VCaP (cell line): ENCODE measurements at regions not wholly inside any gene's neighbourhood (a gene's known extent, or its start where the extent isn't known, plus 50 kb on each side); places are given as distances from the start of the nearest gene placed in this dataset.

Experiments
- H3K27ac ChIP-seq: fragments of 450-650 bp; 2 replicates; pipeline ENCODE4 v1.5.1; 2017
- TF ChIP-seq, protein P1 (sequence below): fragments of 450-650 bp; conservative IDR thresholded peaks from 2 replicates; pipeline ENCODE4 v1.5.1; 2017; ENCODE audit warnings: mild to moderate bottlenecking, moderate library complexity

DNA sequence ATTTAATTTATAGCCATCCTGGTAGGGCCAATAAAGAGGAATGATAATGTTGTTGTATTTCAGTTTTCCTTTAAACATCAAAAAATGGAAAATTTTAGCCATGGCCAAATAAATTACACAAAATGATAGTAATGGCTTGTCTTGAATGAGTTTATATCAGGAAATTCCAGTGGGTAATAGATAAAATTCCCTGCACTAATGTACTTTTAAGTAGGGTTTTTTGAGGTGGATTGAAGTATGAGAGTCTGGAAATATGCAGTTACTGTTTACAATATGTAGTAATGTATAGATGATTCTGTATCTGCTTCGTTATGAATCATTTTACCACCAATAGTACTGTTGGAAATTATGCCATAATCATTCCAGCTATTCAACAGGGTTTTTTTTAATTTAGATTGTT lies 219.4 kb upstream of the ROBO2 start:
- TF ChIP-seq, protein P1, sequence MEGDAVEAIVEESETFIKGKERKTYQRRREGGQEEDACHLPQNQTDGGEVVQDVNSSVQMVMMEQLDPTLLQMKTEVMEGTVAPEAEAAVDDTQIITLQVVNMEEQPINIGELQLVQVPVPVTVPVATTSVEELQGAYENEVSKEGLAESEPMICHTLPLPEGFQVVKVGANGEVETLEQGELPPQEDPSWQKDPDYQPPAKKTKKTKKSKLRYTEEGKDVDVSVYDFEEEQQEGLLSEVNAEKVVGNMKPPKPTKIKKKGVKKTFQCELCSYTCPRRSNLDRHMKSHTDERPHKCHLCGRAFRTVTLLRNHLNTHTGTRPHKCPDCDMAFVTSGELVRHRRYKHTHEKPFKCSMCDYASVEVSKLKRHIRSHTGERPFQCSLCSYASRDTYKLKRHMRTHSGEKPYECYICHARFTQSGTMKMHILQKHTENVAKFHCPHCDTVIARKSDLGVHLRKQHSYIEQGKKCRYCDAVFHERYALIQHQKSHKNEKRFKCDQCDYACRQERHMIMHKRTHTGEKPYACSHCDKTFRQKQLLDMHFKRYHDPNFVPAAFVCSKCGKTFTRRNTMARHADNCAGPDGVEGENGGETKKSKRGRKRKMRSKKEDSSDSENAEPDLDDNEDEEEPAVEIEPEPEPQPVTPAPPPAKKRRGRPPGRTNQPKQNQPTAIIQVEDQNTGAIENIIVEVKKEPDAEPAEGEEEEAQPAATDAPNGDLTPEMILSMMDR = no peak
- H3K27ac ChIP-seq = no peak overlapping the region

DNA sequence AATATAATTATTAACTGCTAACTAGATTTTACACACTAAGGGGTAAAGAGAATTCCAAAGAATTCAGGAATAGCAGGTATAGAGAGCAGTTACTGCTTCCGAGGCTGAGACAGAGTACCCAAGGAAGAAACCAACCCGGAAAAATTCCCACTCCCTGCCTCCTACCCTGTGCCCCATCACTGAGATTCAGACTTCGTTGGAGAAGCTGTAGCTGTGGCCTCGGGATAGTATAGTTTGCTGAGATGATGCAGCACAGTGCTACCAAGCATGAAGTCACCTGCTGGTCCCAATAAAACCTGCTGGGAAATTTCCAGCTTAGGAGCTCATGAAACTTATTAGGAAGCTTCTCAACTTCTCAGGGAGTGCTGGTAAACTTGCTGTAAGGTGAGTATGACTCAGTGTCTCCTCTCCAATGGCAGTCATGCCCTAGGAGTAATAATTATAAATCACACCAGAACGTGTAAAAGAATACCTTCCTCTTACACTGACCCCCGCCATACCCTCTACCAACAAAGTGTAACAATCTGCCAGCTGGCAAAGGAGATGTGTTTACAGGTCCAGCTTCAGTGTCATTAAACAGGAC lies 215.2 kb upstream of the ROBO2 start:
- TF ChIP-seq, protein P1 = no peak
- no peak overlapping the region for H3K27ac ChIP-seq

DNA sequence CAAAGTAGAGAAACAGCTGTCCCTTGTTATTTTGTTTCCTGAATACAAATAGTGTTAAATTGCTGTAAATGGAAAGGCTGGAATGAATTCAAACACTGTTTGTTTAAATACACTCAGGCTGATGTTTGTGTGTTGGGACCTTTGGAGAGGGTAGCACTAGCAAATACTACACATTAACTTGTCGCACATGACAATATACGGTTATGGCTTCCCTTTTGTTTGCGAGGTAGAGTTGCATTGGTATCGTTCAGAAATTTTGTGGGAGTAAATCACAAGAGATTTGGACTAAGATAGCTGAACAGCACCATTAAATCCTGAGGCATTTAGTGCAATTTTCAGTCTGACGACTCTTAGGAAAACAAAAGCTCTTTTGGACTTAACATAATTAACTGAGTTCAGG lies 213.0 kb upstream of the ROBO2 start:
- TF ChIP-seq, protein P1 = no peak
- no peak overlapping the region for H3K27ac ChIP-seq

DNA sequence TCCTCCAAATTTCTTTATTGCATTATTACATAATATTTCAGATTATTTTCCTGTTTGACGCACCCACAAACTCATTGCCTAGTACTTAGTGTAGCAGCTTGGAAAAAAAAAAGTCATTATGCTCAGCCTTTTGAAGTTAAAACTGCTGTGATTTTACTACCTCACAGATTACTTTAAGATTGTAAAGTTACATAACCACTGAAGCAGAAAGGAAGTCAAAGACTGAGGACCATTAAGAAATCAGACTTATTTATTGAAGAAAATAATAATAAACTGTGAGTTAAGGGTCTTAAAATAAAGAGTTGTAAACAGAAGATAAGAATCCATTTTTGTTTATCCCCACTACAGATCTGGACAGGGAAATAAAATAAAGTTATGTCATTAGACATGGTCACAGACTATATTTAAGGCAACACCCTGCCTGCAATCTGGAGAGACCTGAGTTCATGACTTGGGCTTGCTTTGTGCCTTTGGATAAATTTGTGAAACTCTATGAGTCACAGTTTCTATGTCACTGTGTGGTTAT lies 212.1 kb upstream of the ROBO2 start:
- TF ChIP-seq, protein P1 = no peak
- H3K27ac ChIP-seq = no peak overlapping the region

DNA sequence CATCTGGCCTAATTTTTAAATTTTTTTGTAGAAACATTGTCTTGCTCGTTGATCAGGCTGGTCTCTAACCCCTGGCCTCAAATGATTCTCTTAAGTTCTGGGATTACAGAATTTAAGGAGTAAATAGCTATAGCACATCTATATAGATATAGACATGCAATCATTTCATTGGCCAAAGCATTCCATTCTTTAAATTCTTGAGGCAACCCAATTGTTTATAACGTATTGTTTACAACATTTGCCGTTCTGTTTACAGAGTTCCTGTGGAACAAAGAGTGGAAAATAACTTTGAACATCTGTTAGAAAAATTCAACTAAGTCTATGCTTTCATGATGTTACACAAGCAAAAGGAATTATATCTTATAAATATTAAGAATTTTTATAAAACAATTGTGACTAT lies 205.2 kb upstream of the ROBO2 start:
- H3K27ac ChIP-seq = no peak overlapping the region
- TF ChIP-seq, protein P1 = no peak

DNA sequence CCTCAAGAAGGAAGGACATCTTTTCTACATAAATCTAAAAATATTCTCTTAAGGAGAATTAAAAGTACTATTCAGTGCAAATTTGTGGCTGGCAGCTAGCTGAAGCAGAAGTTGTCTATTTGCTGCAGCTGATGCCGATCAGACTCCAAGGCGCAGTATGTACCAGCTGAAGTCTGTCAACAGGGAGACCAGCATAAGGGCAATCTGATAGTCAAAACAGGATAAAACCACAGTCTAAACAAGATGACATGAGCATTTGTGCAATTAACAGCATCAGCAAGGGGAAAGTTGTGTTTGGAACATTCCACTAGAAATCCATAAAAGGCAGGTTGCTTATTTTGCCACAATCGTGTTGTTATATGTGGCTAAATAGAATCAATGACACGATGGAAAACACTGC lies 198.2 kb upstream of the ROBO2 start:
- TF ChIP-seq, protein P1 = no peak
- H3K27ac ChIP-seq = no peak overlapping the region

DNA sequence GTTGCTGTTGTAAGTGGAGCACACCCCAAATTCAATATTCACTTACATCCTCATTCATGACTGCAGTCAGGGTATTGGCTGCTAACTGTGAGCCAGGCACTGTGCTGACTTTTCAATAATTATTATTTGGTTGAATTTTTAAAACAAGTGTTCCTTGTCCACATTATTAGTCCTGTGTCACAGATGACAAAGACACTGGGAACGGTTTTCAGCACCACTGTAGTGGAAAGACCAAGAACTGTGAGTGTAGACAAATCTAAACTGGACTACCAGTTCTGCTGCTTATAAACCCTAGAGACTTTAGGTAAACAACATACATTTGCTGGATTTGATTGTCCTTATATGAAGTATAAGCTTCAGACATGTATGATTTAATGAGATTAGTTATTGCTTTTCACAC lies 197.7 kb upstream of the ROBO2 start:
- TF ChIP-seq, protein P1 = no peak
- no peak overlapping the region for H3K27ac ChIP-seq
